Activated T-helper 1 cell treated with anti-CD3 and anti-CD28 coated beads, Interleukin-12 subunit alpha, Interleukin-12 subunit beta, Interleukin-2, Interleukin-4 antibody, amounts not matched to agents 30 ng/mL and 10 ng/mL and 1 ng/mL, durations not matched to agents 14 hours and 24 hours and 36 hours (primary cell): ENCODE measurements at regions not wholly inside any gene's neighbourhood (a gene's known extent, or its start where the extent isn't known, plus 50 kb on each side); places are given as distances from the start of the nearest gene placed in this dataset.
"Not testable (repeated sequence)": the region's sequence is repeated elsewhere in the genome, so short reads cannot be mapped to it uniquely, and the experiment has no call there.

Experiments used
- DNase-seq: peaks from one replicate; pipeline ENCODE4 v3.0.0; 2021; ENCODE audit warnings: low spot score
- H3K27ac Mint-ChIP-seq: one replicate; pipeline ENCODE4 v1.8.0; 2021; ENCODE audit warnings: mild to moderate bottlenecking, mixed read lengths
- H3K27me3 Mint-ChIP-seq: one replicate; pipeline ENCODE4 v1.8.0; 2022; ENCODE audit warnings: mild to moderate bottlenecking, moderate library complexity, mixed read lengths; ENCODE audit not compliant: insufficient read depth
- H3K36me3 Mint-ChIP-seq: one replicate; pipeline ENCODE4 v1.8.0; 2021; ENCODE audit warnings: low read depth, mixed read lengths
- H3K4me1 Mint-ChIP-seq: one replicate; pipeline ENCODE4 v1.8.0; 2021; ENCODE audit warnings: low read depth, mixed read lengths
- H3K4me3 Mint-ChIP-seq: one replicate; pipeline ENCODE4 v1.8.0; 2021; ENCODE audit warnings: mild to moderate bottlenecking, moderate library complexity, mixed read lengths
- H3K9me3 Mint-ChIP-seq: one replicate; pipeline ENCODE4 v1.8.0; 2021; ENCODE audit warnings: mixed read lengths
- intact Hi-C: fragments of 100-400 bp; cut with micrococcal nuclease; formaldehyde crosslinking; loops from one replicate; pipeline ENCODE4 v1.15.1; 2024

DNA sequence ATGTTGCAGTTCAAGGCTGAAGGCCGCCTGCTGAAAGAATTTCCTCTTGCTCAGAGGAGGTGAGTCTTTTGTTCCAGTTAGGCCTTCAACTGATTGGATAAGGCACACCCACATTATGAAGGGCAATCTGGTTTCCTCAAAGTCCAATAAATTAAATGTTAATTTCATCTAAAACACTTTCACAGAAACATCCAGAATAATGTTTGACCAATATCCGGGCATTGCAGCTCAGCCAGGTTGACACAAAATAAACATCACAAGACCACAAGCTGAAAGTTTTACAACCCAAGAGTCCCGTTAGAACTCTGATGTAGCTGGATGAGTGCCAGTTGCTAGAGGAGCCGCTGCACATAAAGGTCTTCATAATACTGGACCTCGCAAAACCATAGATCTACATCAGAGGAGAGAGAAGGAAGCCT is 64.9 kb upstream of the EED start:
- H3K4me3 Mint-ChIP-seq = no peak overlapping the region

DNA sequence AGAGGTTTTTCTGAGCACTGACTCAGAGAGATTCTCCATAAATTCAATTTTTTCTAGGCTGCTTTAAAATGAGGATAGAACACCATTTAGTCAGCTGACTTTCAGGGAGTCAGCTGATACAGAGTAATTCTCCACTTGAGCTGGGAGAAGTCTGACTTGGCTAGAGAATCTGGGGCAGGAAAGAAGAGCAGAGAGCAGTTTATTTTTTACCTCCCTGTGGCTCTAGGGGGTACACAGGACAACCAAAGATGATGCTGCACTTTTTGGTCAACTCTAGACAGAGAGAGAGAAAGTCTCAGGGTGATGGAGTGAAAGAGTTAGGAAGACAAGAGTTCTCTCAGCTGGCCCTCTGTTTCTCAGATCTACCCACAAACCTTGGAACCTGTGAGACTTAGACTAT is 67.3 kb upstream of the EED start:
- Mint-ChIP-seq H3K4me1 (peaks cover 34% of the 10 kb centered on the region), H3K27me3 (no peaks in the 10 kb centered on the region), H3K27ac (peak overlapping the region; percentile 74), H3K36me3 (peaks cover 6% of the 10 kb centered on the region), H3K9me3 (peaks cover 4% of the 10 kb centered on the region), H3K4me3 (peak overlapping the region; percentile 36)
- DNase-seq = no peak
- intact Hi-C loops = loop anchor here (2.0 to 5.0 kb wide), 2 partner anchors 15 to 60 kb away; no protein-coding TSS in a partner anchor

More for the DNA sequence above, 64.9 kb upstream of the EED start:
- peaks cover 34% of the 10 kb centered on the region for H3K4me1 Mint-ChIP-seq
- intact Hi-C loops = loop anchor here (5.0 kb wide), 1 partner anchor 62 kb away; no protein-coding TSS in a partner anchor
- DNase-seq = no peak
- H3K9me3 Mint-ChIP-seq = peaks cover 4% of the 10 kb centered on the region
- no peaks in the 10 kb centered on the region for H3K27me3 Mint-ChIP-seq
- H3K27ac Mint-ChIP-seq = no peak overlapping the region
- H3K36me3 Mint-ChIP-seq = peaks cover 8% of the 10 kb centered on the region

DNA sequence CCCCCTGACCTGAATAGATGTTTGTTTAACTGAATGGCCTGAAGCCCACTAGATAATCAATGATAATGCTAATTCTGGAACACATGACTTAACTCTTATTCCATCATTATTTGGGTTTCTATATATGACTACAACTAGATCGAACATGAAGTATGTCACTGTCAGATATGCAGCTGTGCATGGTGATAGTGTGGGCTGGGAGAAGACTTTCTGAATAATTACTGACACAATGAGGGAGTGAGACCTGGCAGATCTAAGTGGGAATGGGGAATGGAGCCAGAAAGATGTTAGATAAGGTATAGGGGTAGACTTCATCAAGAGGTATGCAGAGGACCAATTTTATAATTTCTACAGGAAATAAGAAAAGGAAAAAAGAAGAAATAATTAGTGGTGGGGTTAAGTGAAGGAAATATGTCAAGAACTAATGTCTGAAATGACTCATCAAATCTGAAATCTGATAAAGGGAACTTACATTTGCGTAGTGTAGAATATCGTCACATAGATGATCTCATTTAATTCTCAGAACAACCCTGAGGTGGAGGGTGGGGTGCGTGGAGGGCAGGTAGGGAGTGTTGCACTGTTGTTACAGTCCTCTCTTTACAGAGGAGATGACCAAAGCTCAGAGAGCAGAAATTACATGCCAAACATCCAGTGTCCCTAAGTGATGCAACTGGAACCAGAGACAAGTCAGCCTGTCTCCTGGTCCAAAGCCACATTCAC is 68.2 kb upstream of the EED start:
- peaks cover 34% of the 10 kb centered on the region for H3K4me1 Mint-ChIP-seq

DNA sequence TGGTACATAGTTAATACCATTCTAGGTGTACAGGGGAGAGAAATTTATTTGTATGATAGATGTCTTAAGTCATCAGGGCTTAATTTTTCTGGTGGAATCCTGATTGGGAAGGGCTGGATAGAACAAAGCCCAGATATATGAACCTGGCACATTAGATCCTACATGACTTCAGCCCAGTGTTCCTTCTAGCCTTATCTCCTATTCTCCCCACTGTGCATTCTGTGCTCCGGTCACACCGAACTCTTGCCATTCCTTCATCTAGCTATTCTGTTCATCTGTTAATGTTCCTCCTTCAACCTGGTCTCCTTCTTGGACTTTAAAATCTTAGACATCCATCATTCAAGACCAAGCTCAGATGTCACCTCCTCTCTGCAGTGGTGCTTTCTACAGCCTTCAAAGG is 68.9 kb upstream of the EED start:
- DNase-seq = no peak
- Mint-ChIP-seq H3K9me3 (peaks cover 4% of the 10 kb centered on the region), H3K4me3 (no peak overlapping the region), H3K27ac (peak overlapping the region; percentile 74), H3K4me1 (peaks cover 34% of the 10 kb centered on the region), H3K36me3 (peaks cover 6% of the 10 kb centered on the region), H3K27me3 (no peaks in the 10 kb centered on the region)
- intact Hi-C loops = loop anchor here (1.0 to 5.0 kb wide), 7 partner anchors 17 to 128 kb away; partner anchors contain the start of gene PICALM

More for the DNA sequence above, 68.2 kb upstream of the EED start:
- Mint-ChIP-seq H3K27me3 (no peaks in the 10 kb centered on the region), H3K4me3 (peak overlapping the region; percentile 6), H3K9me3 (peaks cover 4% of the 10 kb centered on the region), H3K27ac (peak overlapping the region; percentile 74), H3K36me3 (peaks cover 6% of the 10 kb centered on the region)
- intact Hi-C loops = loop anchor here (1.0 to 5.0 kb wide), 7 partner anchors 16 to 129 kb away; partner anchors contain the start of gene PICALM
- peak; percentile 53 for DNase-seq

DNA sequence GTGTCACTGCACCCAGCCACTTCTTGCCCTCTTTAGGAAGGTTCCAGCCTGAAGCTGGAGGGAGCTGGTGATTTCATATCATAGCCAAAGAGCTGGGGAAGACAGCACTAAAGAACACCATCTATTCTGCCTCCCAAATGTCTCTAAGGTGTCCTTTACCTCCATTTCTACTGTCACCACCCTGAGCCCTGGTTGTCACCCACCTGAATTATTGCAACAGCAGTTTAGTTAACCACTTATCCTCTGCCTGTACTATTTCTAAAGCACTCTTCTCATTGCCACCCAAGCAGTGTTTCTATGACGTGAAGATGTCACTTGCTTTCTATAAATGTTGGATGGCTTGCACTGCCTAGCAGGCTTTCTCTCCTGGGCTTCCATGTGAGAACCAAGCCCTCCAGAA is 69.4 kb upstream of the EED start:
- no peak for DNase-seq
- Mint-ChIP-seq H3K4me3 (no peak overlapping the region), H3K27ac (peak overlapping the region; percentile 68), H3K27me3 (no peaks in the 10 kb centered on the region), H3K9me3 (peaks cover 4% of the 10 kb centered on the region), H3K4me1 (peaks cover 34% of the 10 kb centered on the region), H3K36me3 (peaks cover 6% of the 10 kb centered on the region)
- intact Hi-C loops = loop anchor here (5.0 kb wide), 1 partner anchor 58 kb away; no protein-coding TSS in a partner anchor

DNA sequence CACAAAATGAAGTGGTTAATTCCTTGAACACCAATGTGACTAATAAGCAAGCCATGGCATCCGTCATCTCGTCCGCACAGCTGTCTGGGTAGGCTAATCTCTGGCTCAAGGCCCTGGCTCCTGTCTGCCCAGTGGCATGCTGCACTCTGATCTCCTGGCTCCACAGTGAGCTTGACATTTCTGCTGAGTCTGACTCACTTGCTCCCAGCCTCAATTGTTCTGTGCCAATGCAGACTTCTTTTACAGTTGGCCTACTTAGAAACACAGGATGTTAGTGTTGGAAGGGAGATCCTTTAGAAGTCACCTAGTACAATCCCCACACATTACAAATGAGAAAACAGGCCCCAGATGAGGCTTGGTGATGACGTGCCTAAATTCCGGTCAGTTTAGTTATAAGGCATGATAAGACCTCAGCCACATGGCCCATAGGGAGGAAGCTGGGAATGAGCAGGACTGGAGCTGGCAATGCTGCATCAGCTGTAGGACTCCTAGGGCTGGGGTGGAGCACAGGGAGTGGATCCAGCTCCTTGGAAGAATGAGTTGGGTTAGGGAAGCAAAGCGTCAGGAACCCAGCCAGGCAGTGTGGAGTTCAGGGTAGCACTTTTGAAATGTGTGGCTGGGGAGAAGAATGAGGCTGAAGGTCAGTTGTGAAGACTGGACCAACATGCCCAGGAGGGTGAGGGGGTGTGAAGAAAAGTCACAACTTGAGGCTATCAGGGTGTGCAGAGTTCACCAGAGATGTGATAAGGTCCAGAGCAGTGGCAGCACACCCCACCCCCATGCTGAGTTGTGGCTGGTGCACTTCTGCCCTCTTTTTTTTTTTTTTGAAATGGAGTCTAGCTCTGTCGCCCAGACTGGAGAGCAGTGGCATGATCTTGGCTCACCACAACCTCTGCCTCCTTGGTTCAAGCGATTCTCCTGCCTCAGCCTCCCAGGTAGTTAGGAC is 70.2 kb upstream of the EED start:
- H3K9me3 Mint-ChIP-seq = peaks cover 4% of the 10 kb centered on the region
- H3K4me1 Mint-ChIP-seq = peaks cover 33% of the 10 kb centered on the region
- H3K36me3 Mint-ChIP-seq = peaks cover 6% of the 10 kb centered on the region
- no peak overlapping the region for H3K27ac Mint-ChIP-seq
- H3K4me3 Mint-ChIP-seq = no peak overlapping the region
- DNase-seq = no peak
- intact Hi-C loops = loop anchor here (5.0 kb wide), 1 partner anchor 57 kb away; no protein-coding TSS in a partner anchor
- no peaks in the 10 kb centered on the region for H3K27me3 Mint-ChIP-seq

DNA sequence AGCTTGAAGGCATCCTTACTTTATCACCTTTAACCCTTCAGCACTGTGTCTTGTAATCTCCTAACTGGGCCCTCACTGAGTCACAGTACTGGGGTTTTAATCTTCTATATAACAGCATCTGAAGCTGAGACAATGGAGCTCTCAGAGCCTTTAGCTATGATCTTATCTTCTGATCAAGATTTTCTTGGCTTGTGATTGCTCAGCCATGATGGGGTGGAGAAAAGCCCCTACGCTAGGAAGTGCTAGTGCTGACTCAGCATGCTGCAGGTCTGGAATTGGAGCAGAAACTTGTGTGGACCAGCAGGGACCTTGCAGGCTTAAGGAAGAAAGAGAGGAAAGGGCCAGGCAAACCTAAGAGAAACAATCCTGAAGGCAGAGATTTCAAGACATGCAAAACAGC is 71.7 kb upstream of the EED start:
- peaks cover 2% of the 10 kb centered on the region for H3K36me3 Mint-ChIP-seq
- H3K4me3 Mint-ChIP-seq = no peak overlapping the region
- no peak for DNase-seq
- intact Hi-C loops = no loop called here
- H3K4me1 Mint-ChIP-seq = peaks cover 25% of the 10 kb centered on the region
- no peaks in the 10 kb centered on the region for H3K27me3 Mint-ChIP-seq
- H3K27ac Mint-ChIP-seq = no peak overlapping the region
- H3K9me3 Mint-ChIP-seq = no peaks in the 10 kb centered on the region

DNA sequence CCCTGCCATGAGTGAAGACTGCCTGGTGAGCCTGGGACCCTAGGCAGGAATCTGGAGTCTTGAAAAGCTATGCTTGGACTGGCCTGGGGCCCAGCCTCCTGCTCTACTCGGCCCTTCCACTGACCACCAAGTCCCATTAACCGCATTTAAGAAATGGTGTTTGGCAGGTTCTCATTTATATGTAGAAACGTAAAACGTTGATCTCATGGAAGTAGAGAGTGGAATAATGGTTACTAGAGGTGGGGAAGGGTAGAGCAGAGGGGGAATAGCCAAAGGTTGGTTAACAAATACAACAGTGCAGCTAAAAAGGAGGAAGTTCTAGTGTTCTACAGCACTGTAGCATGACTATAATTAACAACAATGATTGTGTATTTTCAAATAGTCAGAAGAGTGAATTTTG is 72.9 kb upstream of the EED start:
- Mint-ChIP-seq H3K27ac (no peak overlapping the region), H3K36me3 (no peaks in the 10 kb centered on the region), H3K9me3 (no peaks in the 10 kb centered on the region), H3K4me1 (peaks cover 17% of the 10 kb centered on the region), H3K4me3 (no peak overlapping the region), H3K27me3 (no peaks in the 10 kb centered on the region)
- intact Hi-C loops = no loop called here
- no peak for DNase-seq

DNA sequence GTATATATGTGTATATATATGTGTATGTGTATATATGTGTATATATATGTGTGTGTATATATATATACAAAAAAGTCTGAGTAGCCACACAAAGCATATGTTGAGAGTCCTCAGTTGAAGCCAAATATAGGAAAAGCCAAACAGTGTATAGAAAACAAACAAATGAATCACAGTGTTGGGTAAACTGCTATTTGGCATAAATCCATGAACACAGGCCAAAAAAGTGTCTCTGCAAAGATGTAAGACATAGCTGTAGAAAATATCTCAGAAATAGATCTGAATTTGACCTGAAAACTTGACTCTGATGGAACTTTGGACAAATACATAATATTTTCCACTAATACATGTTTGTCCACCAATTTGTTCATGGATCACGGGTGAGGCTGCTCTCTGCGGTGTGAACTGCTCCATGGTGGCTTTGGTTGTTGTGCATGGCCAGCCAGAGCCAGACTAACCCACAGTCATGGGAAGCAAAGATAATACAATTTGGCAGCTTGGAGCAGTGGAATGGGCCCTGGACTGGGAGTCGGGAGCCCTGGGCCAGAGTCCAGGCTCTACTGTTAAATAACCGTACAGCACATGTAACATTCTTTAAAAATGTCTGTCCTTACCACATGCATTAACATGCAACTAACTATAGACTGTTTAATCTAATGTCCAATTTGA is 76.9 kb upstream of the EED start:
- Mint-ChIP-seq H3K4me1 (no peaks in the 10 kb centered on the region), H3K27ac (no peak overlapping the region), H3K4me3 (no peak overlapping the region), H3K27me3 (no peaks in the 10 kb centered on the region), H3K9me3 (peaks cover 5% of the 10 kb centered on the region), H3K36me3 (no peaks in the 10 kb centered on the region)
- intact Hi-C loops = no loop called here
- no peak for DNase-seq

DNA sequence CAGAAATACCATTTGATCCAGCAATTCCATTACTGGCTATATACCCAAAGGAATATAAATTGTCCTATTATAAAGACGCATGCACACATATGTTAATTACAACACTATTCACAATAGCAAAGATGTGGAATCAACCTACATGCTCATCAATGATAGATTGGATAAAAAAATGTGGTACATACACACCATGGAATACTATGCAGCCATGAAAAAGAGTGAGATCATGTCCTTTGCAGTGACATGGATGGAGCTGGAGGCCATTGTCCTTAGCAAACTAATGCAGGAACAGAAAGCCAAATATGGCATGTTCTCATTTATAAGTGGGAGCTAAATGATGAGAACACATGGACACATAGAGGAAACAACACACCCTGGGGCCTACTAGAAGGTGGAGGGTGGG is 78.3 kb upstream of the EED start:
- H3K36me3 Mint-ChIP-seq, H3K27me3 Mint-ChIP-seq, H3K4me3 Mint-ChIP-seq, H3K27ac Mint-ChIP-seq, DNase-seq, H3K9me3 Mint-ChIP-seq, intact Hi-C loops: not testable (repeated sequence)
- peaks cover 10% of the 10 kb centered on the region for H3K4me1 Mint-ChIP-seq

DNA sequence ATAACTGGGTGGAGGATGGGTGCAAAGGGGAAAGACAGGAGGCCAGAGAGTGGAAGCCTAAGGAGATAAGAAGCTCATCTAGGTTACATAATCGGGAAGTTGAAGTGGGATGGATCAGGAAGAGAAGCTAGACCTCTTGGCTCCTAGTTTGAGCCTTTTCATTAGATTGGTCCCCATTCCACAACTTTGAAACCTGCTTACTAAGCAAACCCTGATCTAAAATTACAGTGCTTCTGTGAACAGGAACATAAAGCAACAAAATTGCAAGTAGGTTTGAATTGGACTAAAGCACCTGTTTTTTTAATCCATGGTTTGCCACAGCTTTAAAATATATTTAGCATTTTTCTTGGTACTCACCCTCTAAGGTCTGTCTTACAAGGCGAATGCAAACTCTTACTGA is 80.4 kb upstream of the EED start:
- Mint-ChIP-seq H3K27me3 (no peaks in the 10 kb centered on the region), H3K4me1 (peaks cover 25% of the 10 kb centered on the region), H3K9me3 (peaks cover 5% of the 10 kb centered on the region), H3K4me3 (no peak overlapping the region), H3K27ac (no peak overlapping the region), H3K36me3 (no peaks in the 10 kb centered on the region)
- intact Hi-C loops = no loop called here
- DNase-seq = no peak

DNA sequence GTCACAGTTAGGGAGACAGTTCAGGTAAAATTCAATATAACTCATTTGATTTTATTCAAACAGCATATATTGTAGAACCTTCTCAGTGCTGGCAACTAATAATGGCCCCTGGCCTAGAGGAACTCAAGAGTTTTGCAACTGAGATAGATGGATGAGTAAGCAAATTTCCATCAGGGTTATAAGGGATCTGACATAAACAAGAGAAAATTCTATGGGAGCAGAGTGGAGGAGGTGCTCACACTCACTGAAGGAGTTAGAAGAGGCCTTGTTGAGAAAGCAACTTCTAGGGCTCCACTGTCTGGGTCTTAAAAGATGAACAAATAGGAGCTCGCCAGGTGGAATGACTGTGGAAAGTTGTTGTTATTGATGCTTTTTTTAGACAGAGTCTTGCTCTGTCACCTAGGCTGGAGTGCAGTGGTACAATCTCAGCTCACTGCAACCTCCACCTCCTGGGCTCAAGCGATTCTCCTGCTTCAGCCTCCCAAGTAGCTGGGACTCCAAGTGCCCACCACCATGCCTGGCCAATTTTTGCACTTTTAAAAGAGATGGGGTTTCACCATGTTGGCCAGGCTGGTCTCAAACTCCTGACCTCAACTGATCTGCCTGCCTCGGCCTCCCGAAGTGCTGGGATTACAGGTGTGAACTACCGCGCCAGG is 81.2 kb upstream of the EED start:
- H3K9me3 Mint-ChIP-seq, H3K27me3 Mint-ChIP-seq, DNase-seq, intact Hi-C loops, H3K4me3 Mint-ChIP-seq, H3K27ac Mint-ChIP-seq, H3K36me3 Mint-ChIP-seq: not testable (repeated sequence)
- peaks cover 32% of the 10 kb centered on the region for H3K4me1 Mint-ChIP-seq
